ENCODE measurements at regions not wholly inside any gene's neighbourhood (a gene's known extent, or its start where the extent isn't known, plus 50 kb on each side); places are given as distances from the start of the nearest gene placed in this dataset.
"Not testable (repeated sequence)": the region's sequence is repeated elsewhere in the genome, so short reads cannot be mapped to it uniquely, and the experiment has no call there.

DNA sequence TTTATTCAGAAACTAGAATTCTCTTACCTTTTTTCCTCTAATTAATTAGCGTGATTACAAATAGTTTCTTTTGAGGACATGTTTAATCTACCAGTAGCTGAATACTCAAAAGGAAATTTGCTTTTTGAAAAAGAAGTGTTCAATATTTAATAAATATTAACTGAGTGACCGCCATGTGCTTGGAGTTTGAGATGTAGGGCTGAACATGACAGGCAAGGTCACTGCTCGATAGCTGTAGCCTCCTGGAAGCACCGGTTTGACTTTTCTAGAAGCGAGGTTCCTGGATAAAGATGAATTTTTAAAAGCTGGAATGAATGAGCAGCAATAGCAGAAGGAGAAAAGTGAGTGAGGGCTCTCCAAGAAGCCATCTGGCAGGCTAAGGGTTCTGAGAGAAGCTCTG is 65.0 kb upstream of the PRSS12 start:
- H3K27ac ChIP-seq (ENCODE audit: low read depth, low read length); POLR2A ChIA-PET: not testable (repeated sequence)

DNA sequence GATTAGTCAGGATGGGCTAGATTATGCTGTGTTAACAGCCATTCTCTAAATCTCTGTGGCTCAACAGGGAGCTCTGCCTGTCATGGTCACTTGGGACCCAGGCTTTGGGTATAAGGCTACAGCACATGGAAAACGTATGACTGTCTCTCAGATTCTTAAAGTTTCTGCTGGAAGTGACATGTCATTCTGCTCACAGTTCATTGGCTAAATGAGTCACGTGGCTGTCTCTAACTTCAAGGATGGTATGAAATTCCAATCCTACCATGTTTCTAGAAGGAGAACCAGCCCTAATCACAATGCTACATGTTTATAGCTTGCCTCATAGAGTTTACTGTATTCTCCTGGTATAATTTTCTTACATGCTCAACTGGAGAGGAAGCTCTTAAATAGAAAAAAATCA is 65.6 kb upstream of the PRSS12 start:
- H3K4me1 ChIP-seq (ENCODE audit: control insufficient read depth in 1 of 2, insufficient read depth in 2 of 2, low read length in 2 of 2); H3K9ac ChIP-seq (ENCODE audit: low read length); H3K27me3 ChIP-seq (ENCODE audit: insufficient read depth, low read length); DNase-seq (ENCODE audit: low read depth, low spot score); H3K4me2 ChIP-seq (ENCODE audit: low read length); POLR2A ChIA-PET; H3K79me2 ChIP-seq (ENCODE audit: insufficient read depth, low read length); H3K9me2 ChIP-seq (ENCODE audit: insufficient read depth); H4K20me1 ChIP-seq (ENCODE audit: insufficient read depth); H3K36me3 ChIP-seq (ENCODE audit: control insufficient read depth in 1 of 2, insufficient read depth in 2 of 2, low read length in 2 of 2); ATAC-seq; H3K27ac ChIP-seq (ENCODE audit: low read depth, low read length); H3K9me3 ChIP-seq (ENCODE audit: control insufficient read depth in 1 of 2, insufficient read depth in 1 of 2, low read depth in 1 of 2, low read length in 2 of 2); CTCF ChIA-PET; BruUV-seq (replicated peaks); H2AFZ ChIP-seq (ENCODE audit: low read depth, low read length, poor library complexity, severe bottlenecking); RAD21 ChIA-PET (ENCODE audit: low non-redundant PET in 1 of 2, low total read pairs in 2 of 2, uncharacterized antibody in 2 of 2, unreplicated experiment in 2 of 2); intact Hi-C loops (cut with micrococcal nuclease); H3K4me3 ChIP-seq (replicated peaks in 1 of 2; ENCODE audit: low read depth in 1 of 2, low read length in 2 of 2): not testable (repeated sequence)

More for the DNA sequence above, 65.0 kb upstream of the PRSS12 start:
- CTCF ChIA-PET; ATAC-seq; H3K9me2 ChIP-seq (ENCODE audit: insufficient read depth); H2AFZ ChIP-seq (ENCODE audit: low read depth, low read length, poor library complexity, severe bottlenecking); BruUV-seq (replicated peaks); H3K36me3 ChIP-seq (ENCODE audit: control insufficient read depth in 1 of 2, insufficient read depth in 2 of 2, low read length in 2 of 2); H3K4me3 ChIP-seq (replicated peaks in 1 of 2; ENCODE audit: low read depth in 1 of 2, low read length in 2 of 2); H3K27me3 ChIP-seq (ENCODE audit: insufficient read depth, low read length); H4K20me1 ChIP-seq (ENCODE audit: insufficient read depth); H3K4me1 ChIP-seq (ENCODE audit: control insufficient read depth in 1 of 2, insufficient read depth in 2 of 2, low read length in 2 of 2); H3K4me2 ChIP-seq (ENCODE audit: low read length); RAD21 ChIA-PET (ENCODE audit: low non-redundant PET in 1 of 2, low total read pairs in 2 of 2, uncharacterized antibody in 2 of 2, unreplicated experiment in 2 of 2); H3K9me3 ChIP-seq (ENCODE audit: control insufficient read depth in 1 of 2, insufficient read depth in 1 of 2, low read depth in 1 of 2, low read length in 2 of 2); intact Hi-C loops (cut with micrococcal nuclease); DNase-seq (ENCODE audit: low read depth, low spot score); H3K79me2 ChIP-seq (ENCODE audit: insufficient read depth, low read length); H3K9ac ChIP-seq (ENCODE audit: low read length): not testable (repeated sequence)

DNA sequence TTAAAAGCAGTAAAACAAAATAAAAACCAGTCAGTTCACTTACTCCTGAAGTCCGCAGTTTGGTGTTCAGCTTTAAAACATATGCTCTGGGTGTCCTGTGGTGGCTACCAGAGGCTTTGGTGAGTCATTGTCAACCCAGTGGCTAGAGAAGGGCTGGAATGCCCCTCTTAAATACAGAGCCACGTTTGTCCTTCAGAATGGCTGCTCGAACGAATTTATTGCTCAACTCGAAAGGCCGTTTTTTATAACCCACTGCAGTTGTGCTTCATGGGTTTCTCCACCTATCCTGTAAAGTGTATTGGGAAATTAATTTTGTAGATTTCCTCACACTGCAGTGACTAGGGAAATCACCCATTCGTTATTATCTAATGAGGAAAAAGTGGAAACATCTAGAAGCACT is 66.8 kb upstream of the PRSS12 start:
- BruUV-seq (replicated peaks); H3K9ac ChIP-seq (ENCODE audit: low read length); H4K20me1 ChIP-seq (ENCODE audit: insufficient read depth); RAD21 ChIA-PET (ENCODE audit: low non-redundant PET in 1 of 2, low total read pairs in 2 of 2, uncharacterized antibody in 2 of 2, unreplicated experiment in 2 of 2); H3K27ac ChIP-seq (ENCODE audit: low read depth, low read length); POLR2A ChIA-PET; intact Hi-C loops (cut with micrococcal nuclease); H3K4me3 ChIP-seq (replicated peaks in 1 of 2; ENCODE audit: low read depth in 1 of 2, low read length in 2 of 2); H2AFZ ChIP-seq (ENCODE audit: low read depth, low read length, poor library complexity, severe bottlenecking); H3K4me1 ChIP-seq (ENCODE audit: control insufficient read depth in 1 of 2, insufficient read depth in 2 of 2, low read length in 2 of 2); H3K9me2 ChIP-seq (ENCODE audit: insufficient read depth); H3K9me3 ChIP-seq (ENCODE audit: control insufficient read depth in 1 of 2, insufficient read depth in 1 of 2, low read depth in 1 of 2, low read length in 2 of 2); H3K36me3 ChIP-seq (ENCODE audit: control insufficient read depth in 1 of 2, insufficient read depth in 2 of 2, low read length in 2 of 2); ATAC-seq; H3K4me2 ChIP-seq (ENCODE audit: low read length); CTCF ChIA-PET; H3K27me3 ChIP-seq (ENCODE audit: insufficient read depth, low read length); H3K79me2 ChIP-seq (ENCODE audit: insufficient read depth, low read length); DNase-seq (ENCODE audit: low read depth, low spot score): not testable (repeated sequence)
